Panc1 (cell line): ENCODE measurements at regions not wholly inside any gene's neighbourhood (a gene's known extent, or its start where the extent isn't known, plus 50 kb on each side); places are given as distances from the start of the nearest gene placed in this dataset.

ENCODE experiments used
- POLR2AphosphoS5 ChIP-seq: IDR thresholded peaks from 2 replicates; pipeline ENCODE4 v1.6.1; 2012; ENCODE audit warnings: mild to moderate bottlenecking, low read depth, low read length, moderate library complexity
- REST ChIP-seq, 2 experiments: IDR thresholded peaks; 2 replicates each; pipeline ENCODE4 v1.6.1; 2011 to 2012; ENCODE audit warnings: low read depth in 2 of 2, control low read depth in 1 of 2, low read length in 1 of 2, mild to moderate bottlenecking in 1 of 2, moderate library complexity in 1 of 2; ENCODE audit not compliant: insufficient read depth in 1 of 2
- SIN3A ChIP-seq: IDR thresholded peaks from 2 replicates; pipeline ENCODE4 v1.6.1; 2012; ENCODE audit warnings: low read depth, mild to moderate bottlenecking, low read length, moderate library complexity, borderline replicate concordance; ENCODE audit not compliant: insufficient read depth
- TCF7L2 ChIP-seq: IDR thresholded peaks from 2 replicates; pipeline ENCODE4 v1.6.1; 2011; ENCODE audit warnings: mild to moderate bottlenecking, low read depth, low read length, inconsistent platforms
- TF ChIP-seq, protein P1 (sequence below): fragments of 450-650 bp; IDR thresholded peaks from 2 replicates; pipeline ENCODE4 v1.5.1; 2017; ENCODE audit warnings: mild to moderate bottlenecking

DNA sequence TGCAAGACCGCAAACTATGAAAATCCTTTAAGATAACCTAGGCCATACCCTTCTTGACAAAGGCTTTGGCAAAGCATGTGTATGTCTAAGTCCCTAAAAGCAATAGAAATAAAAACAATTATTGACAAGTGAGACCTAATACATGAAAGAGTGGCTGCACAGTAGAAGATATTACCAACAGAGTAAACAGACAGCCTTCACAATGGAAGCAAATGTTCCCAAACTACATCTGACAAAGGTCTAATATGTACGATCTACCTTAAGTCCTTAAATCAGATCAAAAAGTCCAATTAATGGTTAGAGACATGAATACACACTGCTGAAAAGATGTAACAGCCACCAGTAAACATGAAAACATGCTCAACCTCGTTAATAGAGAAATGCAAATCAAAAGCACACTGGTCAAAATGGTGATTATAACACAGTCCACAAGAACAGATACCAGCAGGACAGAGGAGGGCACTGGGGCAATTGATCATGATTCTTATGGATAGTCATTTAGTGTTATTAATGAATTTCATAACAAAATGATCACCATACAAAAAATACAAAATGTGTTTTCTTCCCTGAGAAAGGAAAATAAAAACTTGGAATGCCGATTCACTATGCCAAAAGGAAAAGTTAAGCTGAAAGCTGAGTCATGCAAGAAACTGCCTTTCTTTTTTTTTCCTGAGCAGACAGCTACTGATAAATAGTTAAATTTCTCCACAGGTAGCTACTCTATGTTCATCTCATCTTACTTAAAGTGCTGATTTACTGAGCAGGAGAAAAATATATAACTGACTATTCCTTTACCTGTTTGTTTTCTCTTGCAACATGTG is 102.6 kb upstream of the VPREB1 start:
- TF ChIP-seq, protein P1, sequence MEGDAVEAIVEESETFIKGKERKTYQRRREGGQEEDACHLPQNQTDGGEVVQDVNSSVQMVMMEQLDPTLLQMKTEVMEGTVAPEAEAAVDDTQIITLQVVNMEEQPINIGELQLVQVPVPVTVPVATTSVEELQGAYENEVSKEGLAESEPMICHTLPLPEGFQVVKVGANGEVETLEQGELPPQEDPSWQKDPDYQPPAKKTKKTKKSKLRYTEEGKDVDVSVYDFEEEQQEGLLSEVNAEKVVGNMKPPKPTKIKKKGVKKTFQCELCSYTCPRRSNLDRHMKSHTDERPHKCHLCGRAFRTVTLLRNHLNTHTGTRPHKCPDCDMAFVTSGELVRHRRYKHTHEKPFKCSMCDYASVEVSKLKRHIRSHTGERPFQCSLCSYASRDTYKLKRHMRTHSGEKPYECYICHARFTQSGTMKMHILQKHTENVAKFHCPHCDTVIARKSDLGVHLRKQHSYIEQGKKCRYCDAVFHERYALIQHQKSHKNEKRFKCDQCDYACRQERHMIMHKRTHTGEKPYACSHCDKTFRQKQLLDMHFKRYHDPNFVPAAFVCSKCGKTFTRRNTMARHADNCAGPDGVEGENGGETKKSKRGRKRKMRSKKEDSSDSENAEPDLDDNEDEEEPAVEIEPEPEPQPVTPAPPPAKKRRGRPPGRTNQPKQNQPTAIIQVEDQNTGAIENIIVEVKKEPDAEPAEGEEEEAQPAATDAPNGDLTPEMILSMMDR: no peak
- TF ChIP-seq POLR2AphosphoS5: no peak
- no peak for TF ChIP-seq SIN3A
- no peak for TF ChIP-seq REST (IDR thresholded peaks at IDR 0.05; ENCODE audit: insufficient read depth in 1 of 2, low read depth in 2 of 2, low read length in 1 of 2)
- TF ChIP-seq TCF7L2: no peak
